GM21526 (cell line): ENCODE measurements at regions not wholly inside any gene's neighbourhood (a gene's known extent, or its start where the extent isn't known, plus 50 kb on each side); places are given as distances from the start of the nearest gene placed in this dataset.
A peak's percentile ranks its signal among the peaks of the same experiment; 100 is the strongest.
"Not testable (repeated sequence)": the region's sequence is repeated elsewhere in the genome, so short reads cannot be mapped to it uniquely, and the experiment has no call there.

Source experiments
- ATAC-seq: cut with Tn5 transposase; IDR thresholded peaks from one replicate; pipeline ENCODE4 v1.9.1; 2021; ENCODE audit warnings: moderate library complexity; ENCODE audit not compliant: unreplicated experiment, low FRiP score

- ATAC-seq, result no peak
Measured at GRCh38 chr7:10325395-10325794, 648.3 kb upstream of the PHF14 start.

GRCh38 chr7:10343108-10343507 is 630.6 kb upstream of the PHF14 start:
- ATAC-seq, result no peak

- no peak for ATAC-seq
Measured at GRCh38 chr7:10346032-10346431, 627.6 kb upstream of the PHF14 start.

GRCh38 chr7:10355816-10356215 is 617.9 kb upstream of the PHF14 start:
- ATAC-seq, result no peak

GRCh38 chr7:10360050-10360449 is 613.6 kb upstream of the PHF14 start:
- no peak for ATAC-seq

- ATAC-seq, result no peak
Measured at GRCh38 chr7:10401793-10402192, 571.9 kb upstream of the PHF14 start.

- ATAC-seq, result peak; percentile 89
Measured at GRCh38 chr7:10412422-10413019, 561.2 kb upstream of the PHF14 start.

- no peak for ATAC-seq
Measured at GRCh38 chr7:10418985-10419384, 554.7 kb upstream of the PHF14 start.

GRCh38 chr7:10429031-10429430 is 544.6 kb upstream of the PHF14 start:
- ATAC-seq, result no peak

GRCh38 chr7:10429511-10429910 is 544.2 kb upstream of the PHF14 start:
- no peak for ATAC-seq

GRCh38 chr7:10436302-10436701 is 537.4 kb upstream of the PHF14 start:
- ATAC-seq, result no peak

GRCh38 chr7:10439027-10439426 is 534.6 kb upstream of the PHF14 start:
- ATAC-seq, result no peak

GRCh38 chr7:10455936-10456335 is 517.7 kb upstream of the PHF14 start:
- ATAC-seq, result no peak

GRCh38 chr7:10460474-10460873 is 513.2 kb upstream of the PHF14 start:
- no peak for ATAC-seq

GRCh38 chr7:10463701-10464100 is 510.0 kb upstream of the PHF14 start:
- no peak for ATAC-seq

GRCh38 chr7:10465536-10465935 is 508.1 kb upstream of the PHF14 start:
- not testable (repeated sequence) for ATAC-seq

- no peak for ATAC-seq
Measured at GRCh38 chr7:10468908-10469307, 504.8 kb upstream of the PHF14 start.

- no peak for ATAC-seq
Measured at GRCh38 chr7:10469476-10469875, 504.2 kb upstream of the PHF14 start.

- ATAC-seq, result no peak
Measured at GRCh38 chr7:10471280-10472058, 502.2 kb upstream of the PHF14 start.

- no peak for ATAC-seq
Measured at GRCh38 chr7:10472115-10472514, 501.6 kb upstream of the PHF14 start.

GRCh38 chr7:10473569-10473968 is 500.1 kb upstream of the PHF14 start:
- no peak for ATAC-seq

- no peak for ATAC-seq
Measured at GRCh38 chr7:10474048-10474447, 499.6 kb upstream of the PHF14 start.
